HepG2 (cell line): ENCODE measurements at regions not wholly inside any gene's neighbourhood (a gene's known extent, or its start where the extent isn't known, plus 50 kb on each side); places are given as distances from the start of the nearest gene placed in this dataset.

ENCODE experiments used
- ATAC-seq: fragments of 200-7000 bp; cut with Tn5 transposase; 3 replicates; pipeline ENCODE4 v1.9.1; 2020; ENCODE audit warnings: mild to moderate bottlenecking, moderate library complexity
- BruUV-seq: library from RNA; stranded (reverse); fragments of 400-500 nt; replicated peaks from 2 replicates; lab custom pipeline; 2021; lab: Mats Ljungman, UMichigan
- CTCF ChIA-PET: fragments of 300-600 bp; formaldehyde crosslinking; extraction: SDS; loops from one replicate; lab custom pipeline; 2021; ENCODE audit warnings: low total read pairs, inconsistent platforms, low intra/inter-chr PET ratio; lab: Yijun Ruan, JAX
- POLR2A ChIA-PET: fragments of 350-600 bp; sonication (Branson Sonifier 250); formaldehyde crosslinking; loops from one replicate; lab custom pipeline; 2020; ENCODE audit warnings: antibody characterized with exemption, inconsistent platforms; lab: Yijun Ruan, JAX
- DNase-seq: peaks from one replicate; pipeline ENCODE4 v3.0.0-alpha.2; 2015; ENCODE audit warnings: low spot score
- FAIRE-seq: peaks from 3 replicates; lab custom pipeline; 2011; peaks lifted over from hg19 to GRCh38; lab: Jason Lieb, UNC
- H2AFZ ChIP-seq: one replicate; pipeline ENCODE4 v1.6.1; 2011; ENCODE audit warnings: low read length, inconsistent platforms
- H3K27ac ChIP-seq: fragments of 300-600 bp; 3 replicates; pipeline ENCODE4 v1.8.0; 2011; ENCODE audit warnings: mixed run types, mild to moderate bottlenecking, mixed read lengths, low read length, inconsistent platforms; ENCODE audit not compliant: insufficient read depth; ENCODE audit errors: extremely low read length
- H3K27me3 ChIP-seq, 2 experiments: fragments of 200-600 bp in 1 of 2; 2 replicates in 1 of 2; 3 replicates in 1 of 2; pipeline versions ENCODE4 v1.6.0 to v1.8.0; 2011; ENCODE audit warnings: low read length in 2 of 2, mild to moderate bottlenecking in 2 of 2, moderate library complexity in 2 of 2, inconsistent platforms in 1 of 2; ENCODE audit not compliant: insufficient read depth in 2 of 2, control insufficient read depth in 1 of 2
- H3K36me3 ChIP-seq, 2 experiments: fragments of 200-600 bp in 1 of 2; replicated peaks in 1 of 2; 2 replicates in 1 of 2; 3 replicates in 1 of 2; pipeline versions ENCODE4 v1.5.1 to v1.8.0; 2011; ENCODE audit warnings: low read length in 2 of 2, inconsistent platforms in 1 of 2; ENCODE audit not compliant: insufficient read depth in 2 of 2, control insufficient read depth in 1 of 2
- H3K4me1 ChIP-seq: 2 replicates; pipeline ENCODE4 v1.5.1; 2012; ENCODE audit warnings: low read length, inconsistent platforms; ENCODE audit not compliant: insufficient read depth
- H3K4me2 ChIP-seq: 2 replicates; pipeline ENCODE4 v1.6.0; 2011; ENCODE audit warnings: low read depth, low read length, inconsistent platforms
- H3K4me3 ChIP-seq, 3 experiments: fragments of 200-600 bp in 1 of 3; sonication (generic), shearing (Covaris generic) in 1 of 3; replicated peaks in 1 of 3; 2 replicates each; pipeline ENCODE4 v1.5.1; 2011 to 2016; ENCODE audit warnings: low read length in 3 of 3, inconsistent platforms in 2 of 3, low read depth in 2 of 3, mild to moderate bottlenecking in 2 of 3, control low read depth in 1 of 3, mixed read lengths in 1 of 3; ENCODE audit not compliant: insufficient read depth in 1 of 3
- H3K79me2 ChIP-seq: one replicate; pipeline ENCODE4 v1.6.1; 2011; ENCODE audit warnings: low read length, inconsistent platforms; ENCODE audit not compliant: insufficient read depth
- H3K9ac ChIP-seq: 2 replicates; pipeline ENCODE4 v1.6.0; 2011; ENCODE audit warnings: mild to moderate bottlenecking, low read depth, low read length, inconsistent platforms; ENCODE audit not compliant: insufficient read depth
- H3K9me3 ChIP-seq: 2 replicates; pipeline ENCODE4 v1.5.1; 2012; ENCODE audit warnings: mild to moderate bottlenecking, low read length
- H4K20me1 ChIP-seq: 2 replicates; pipeline ENCODE4 v1.6.0; 2011; ENCODE audit warnings: inconsistent platforms, mild to moderate bottlenecking, low read length, moderate library complexity; ENCODE audit not compliant: insufficient read depth
- GTF2F1 ChIP-seq: fragments of 150-350 bp; IDR thresholded peaks from 2 replicates; pipeline ENCODE4 v1.6.1; 2014; ENCODE audit warnings: low read length
- KDM5B ChIP-seq: sonication (generic); formaldehyde crosslinking; IDR thresholded peaks from 2 replicates; pipeline ENCODE4 v1.4.0; 2020; ENCODE audit warnings: missing genetic modification reagents, mild to moderate bottlenecking, borderline replicate concordance
- NR3C1 ChIP-seq: sonication (generic); formaldehyde crosslinking; IDR thresholded peaks from 2 replicates; pipeline ENCODE4 v1.4.0; 2020; ENCODE audit warnings: missing genetic modification reagents
- PAX8 ChIP-seq: sonication (generic); formaldehyde crosslinking; IDR thresholded peaks from 2 replicates; pipeline ENCODE4 v1.8.0; 2022; ENCODE audit warnings: mild to moderate bottlenecking, missing genetic modification reagents, borderline replicate concordance
- SAP130 ChIP-seq: IDR thresholded peaks from 2 replicates; pipeline ENCODE4 v1.6.1; 2016; ENCODE audit warnings: low read depth
- SIX4 ChIP-seq: sonication (generic); formaldehyde crosslinking; IDR thresholded peaks from 2 replicates; pipeline ENCODE4 v1.4.0; 2020; ENCODE audit warnings: missing genetic modification reagents
- ZNF124 ChIP-seq: sonication (generic); formaldehyde crosslinking; IDR thresholded peaks from 2 replicates; pipeline ENCODE4 v1.4.0; 2020; ENCODE audit warnings: missing genetic modification reagents
- ZNF274 ChIP-seq: sonication (generic); formaldehyde crosslinking; IDR thresholded peaks from 2 replicates; pipeline ENCODE4 v1.5.1; 2020; ENCODE audit warnings: mild to moderate bottlenecking, missing genetic modification reagents
- ZNF292 ChIP-seq: sonication (generic); formaldehyde crosslinking; IDR thresholded peaks from 2 replicates; pipeline ENCODE4 v1.8.1; 2022; ENCODE audit warnings: mild to moderate bottlenecking, low read depth, missing genetic modification reagents, borderline replicate concordance
- ZNF891 ChIP-seq: sonication (generic); formaldehyde crosslinking; IDR thresholded peaks from 2 replicates; pipeline ENCODE4 v1.5.0; 2020; ENCODE audit warnings: mild to moderate bottlenecking, missing genetic modification reagents
- ZSCAN30 ChIP-seq: sonication (generic); formaldehyde crosslinking; IDR thresholded peaks from 2 replicates; pipeline ENCODE4 v1.5.0; 2020; ENCODE audit warnings: mild to moderate bottlenecking, missing genetic modification reagents
- WGBS: methylation state at CpG from one replicate; pipeline ENCODE4 v1.1.6; 2017; ENCODE audit warnings: low lambda C conversion rate; 5-methylcytosine and 5-hydroxymethylcytosine counted together
- in situ Hi-C: cut with HindIII; loops from 2 replicates; pipeline ENCODE4 v1.10.0; 2017; ENCODE audit warnings: low pct_unique_long_range_greater_than_20kb; ENCODE audit not compliant: extremely low pct_ligation_motif_present
- intact Hi-C: fragments of 100-400 bp; cut with micrococcal nuclease; formaldehyde crosslinking; loops from one replicate; pipeline ENCODE4 v1.10.0; 2022; ENCODE audit not compliant: unreplicated experiment

DNA sequence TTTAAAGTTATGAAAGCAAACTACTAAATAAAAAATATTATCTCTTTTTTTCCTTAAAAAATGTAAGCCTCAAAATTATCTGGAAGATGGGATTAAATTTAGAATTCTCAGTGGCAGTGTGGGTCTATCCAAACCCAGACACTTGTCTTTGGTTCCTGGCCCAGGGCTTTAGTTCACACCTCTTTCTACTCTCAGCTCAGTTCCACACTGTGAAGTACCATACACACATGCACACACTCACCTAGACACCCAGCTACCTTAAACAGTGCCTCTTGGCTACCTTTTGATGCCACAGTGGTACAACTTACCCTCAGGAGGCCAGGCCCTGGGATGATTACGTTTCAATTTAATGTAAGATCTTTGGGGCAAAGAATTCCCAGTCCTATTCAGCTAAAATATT lies 51.0 kb upstream of the TSC22D2 start:
- Histone ChIP-seq H3K9me3 (no peaks in the 10 kb centered on the region), H3K4me2 (no peak overlapping the region), H3K4me3 (no peak overlapping the region), H4K20me1 (no peaks in the 10 kb centered on the region), H3K79me2 (no peaks in the 10 kb centered on the region), H3K36me3 (no peaks in the 10 kb centered on the region), H3K4me1 (no peaks in the 10 kb centered on the region), H3K9ac (no peak overlapping the region), H3K27ac (no peak overlapping the region), H3K27me3 (no peaks in the 10 kb centered on the region), H2AFZ (no peak overlapping the region)
- FAIRE-seq (no peak), DNase-seq (no peak), ATAC-seq (no peak)
- BruUV-seq, result no TSS peak
- POLR2A ChIA-PET, result no interaction called here
- CTCF ChIA-PET, result no interaction called here
- intact Hi-C loops (no loop called here), in situ Hi-C loops (no loop called here)
- WGBS, result 0% methylated on average over 1 of the region's 1 CpG
- no peak for TF ChIP-seq ZSCAN30 (CRISPR knock-in tag)

DNA sequence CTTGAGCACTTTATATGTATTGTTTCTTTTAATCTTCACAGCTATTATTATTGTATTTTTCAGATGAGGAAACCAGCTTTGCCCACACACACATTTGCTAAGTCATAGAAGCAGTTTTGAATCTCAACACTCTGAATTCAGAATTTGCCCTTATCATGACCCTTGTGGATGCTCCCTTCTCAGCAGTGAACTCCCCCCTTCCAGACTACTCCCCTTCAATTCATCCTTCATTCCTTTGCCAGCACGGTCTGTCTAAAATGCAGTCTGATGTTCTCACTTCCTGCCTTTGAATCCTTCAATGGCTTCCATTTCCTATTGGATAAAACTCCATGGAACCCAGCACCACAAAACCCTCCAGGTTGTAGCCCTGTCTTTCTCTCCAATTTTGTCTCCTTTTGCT lies 52.5 kb upstream of the TSC22D2 start:
- H3K4me1 ChIP-seq, result no peaks in the 10 kb centered on the region
- H3K36me3 ChIP-seq, result no peaks in the 10 kb centered on the region
- no peak overlapping the region for H3K9ac ChIP-seq
- H2AFZ ChIP-seq, result no peak overlapping the region
- in situ Hi-C loops (no loop called here), intact Hi-C loops (no loop called here)
- no peak for FAIRE-seq
- ChIA-PET POLR2A (no interaction called here), CTCF (no interaction called here)
- H4K20me1 ChIP-seq, result no peaks in the 10 kb centered on the region
- no peaks in the 10 kb centered on the region for H3K9me3 ChIP-seq
- no peaks in the 10 kb centered on the region for H3K27me3 ChIP-seq
- H3K79me2 ChIP-seq, result no peaks in the 10 kb centered on the region
- no peak for TF ChIP-seq ZNF292 (CRISPR knock-in tag)
- BruUV-seq, result no TSS peak
- ATAC-seq, result no peak
- no peak overlapping the region for H3K4me3 ChIP-seq
- no peak for DNase-seq
- 17% methylated on average over 1 of the region's 1 CpG for WGBS
- no peak overlapping the region for H3K4me2 ChIP-seq
- H3K27ac ChIP-seq, result no peak overlapping the region

DNA sequence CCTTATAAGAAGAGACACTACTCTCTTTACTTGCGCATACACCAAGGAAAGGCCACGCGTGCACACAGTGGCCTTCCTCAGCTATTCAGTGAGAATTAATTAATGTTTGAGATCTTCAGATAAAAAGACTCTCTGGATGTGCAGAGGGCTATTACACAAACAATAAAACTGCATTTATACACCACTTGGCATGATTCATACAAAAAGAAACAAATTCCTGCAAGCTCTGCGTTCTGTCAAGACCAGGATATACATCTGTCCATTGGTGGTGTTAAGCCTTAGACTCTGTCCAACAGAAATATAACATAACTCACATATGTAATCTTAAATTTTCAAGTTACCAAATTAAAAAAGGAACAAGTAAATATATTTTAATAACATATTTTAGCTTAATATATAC lies 55.2 kb upstream of the TSC22D2 start:
- Histone ChIP-seq H3K27ac (no peak overlapping the region), H3K27me3 (no peaks in the 10 kb centered on the region), H3K9ac (no peak overlapping the region), H3K4me3 (no peak overlapping the region), H3K79me2 (no peaks in the 10 kb centered on the region), H3K4me2 (no peak overlapping the region), H2AFZ (no peak overlapping the region), H3K4me1 (no peaks in the 10 kb centered on the region), H3K36me3 (no peaks in the 10 kb centered on the region), H3K9me3 (no peaks in the 10 kb centered on the region), H4K20me1 (no peaks in the 10 kb centered on the region)
- DNase-seq, result no peak
- 87% methylated on average over 4 of the region's 4 CpGs for WGBS
- in situ Hi-C loops, result no loop called here
- intact Hi-C loops, result no loop called here
- TF ChIP-seq ZNF891, result no peak
- no peak for TF ChIP-seq ZNF274 (CRISPR knock-in tag)
- TF ChIP-seq PAX8 (CRISPR knock-in tag), result no peak
- TF ChIP-seq SIX4 (CRISPR knock-in tag), result no peak
- no peak for TF ChIP-seq ZNF124 (CRISPR knock-in tag)
- no peak for TF ChIP-seq SAP130 (CRISPR knock-in tag)
- TF ChIP-seq KDM5B (CRISPR knock-in tag), result no peak
- TF ChIP-seq NR3C1, result no peak
- TF ChIP-seq GTF2F1, result no peak
- no peak for ATAC-seq
- ChIA-PET POLR2A (no interaction called here), CTCF (no interaction called here)
- no peak for FAIRE-seq
- BruUV-seq, result no TSS peak
